WTC11 (cell line): ENCODE measurements at regions not wholly inside any gene's neighbourhood (a gene's known extent, or its start where the extent isn't known, plus 50 kb on each side); places are given as distances from the start of the nearest gene placed in this dataset.

Experiments
- E2F4 ChIP-seq: sonication (generic); formaldehyde crosslinking; IDR thresholded peaks from 2 replicates; pipeline ENCODE4 v1.8.1; 2022; ENCODE audit warnings: low read depth, mild to moderate bottlenecking, moderate library complexity, missing genetic modification reagents, borderline replicate concordance
- TEAD1 ChIP-seq: sonication (generic); formaldehyde crosslinking; IDR thresholded peaks from 2 replicates; pipeline ENCODE4 v1.8.0; 2022; ENCODE audit warnings: mild to moderate bottlenecking, missing genetic modification reagents

DNA sequence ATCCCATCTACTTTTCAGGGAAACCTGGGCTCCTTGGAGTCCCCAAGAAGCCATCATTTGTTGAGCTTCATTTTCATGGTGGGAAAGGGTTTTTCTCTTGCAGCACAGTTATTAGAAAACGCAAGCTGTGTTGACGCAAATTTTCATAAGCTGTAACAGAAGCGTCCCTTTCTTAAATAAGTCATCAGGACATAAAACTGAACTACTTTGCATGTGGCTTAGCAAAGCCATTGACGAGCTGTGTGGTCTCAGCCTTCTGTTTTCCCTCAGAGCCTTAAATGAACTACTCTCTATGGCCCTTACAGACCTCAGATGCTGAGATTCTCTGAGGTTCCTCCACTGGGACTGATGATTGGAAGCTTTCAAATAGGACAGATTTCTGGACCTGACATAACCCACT is 85.1 kb downstream of the ARL4C start:
- TF ChIP-seq TEAD1 (CRISPR knock-in tag) (no peak), E2F4 (CRISPR knock-in tag) (no peak)
